Gastroesophageal sphincter (tissue), 4 donors: ENCODE measurements at regions not wholly inside any gene's neighbourhood (a gene's known extent, or its start where the extent isn't known, plus 50 kb on each side); places are given as distances from the start of the nearest gene placed in this dataset.

Experiments
- ATAC-seq: fragments of 150-250 bp; one replicate; pipeline ENCODE4 v1.9.1; 2016; ENCODE audit warnings: mild to moderate bottlenecking, moderate library complexity
- H3K27ac ChIP-seq, 4 donors: fragments of 200-600 bp; sonication (generic) in 3 of 4; 1 replicate in 3 of 4; 2 replicates in 1 of 4; pipeline ENCODE4 v1.5.1; 2016 to 2019
- H3K27me3 ChIP-seq: fragments of 200-600 bp; sonication (generic); one replicate; pipeline ENCODE4 v1.5.1; 2019
- H3K36me3 ChIP-seq, 2 donors: fragments of 200-600 bp; sonication (generic); one replicate each; pipeline ENCODE4 v1.5.1; 2019; ENCODE audit warnings: control low read depth in 1 of 2
- H3K4me1 ChIP-seq, 3 donors: fragments of 200-600 bp; sonication (generic); 1 replicate in 2 of 3; 2 replicates in 1 of 3; pipeline ENCODE4 v1.5.1; 2016 to 2019; ENCODE audit warnings: control low read depth in 2 of 3
- H3K4me3 ChIP-seq, 2 donors: fragments of 200-600 bp; sonication (generic); one replicate each; pipeline ENCODE4 v1.5.1; 2019; ENCODE audit warnings: mild to moderate bottlenecking in 1 of 2, moderate library complexity in 1 of 2
- H3K9me3 ChIP-seq, 3 donors: fragments of 200-600 bp; sonication (generic); one replicate each; pipeline ENCODE4 v1.5.1; 2017 to 2019; ENCODE audit warnings: control low read depth in 2 of 3
- CTCF ChIP-seq, 4 experiments: fragments of 200-600 bp in 2 of 4; fragments of 450-650 bp in 2 of 4; sonication (generic) in 1 of 4; IDR thresholded peaks; one replicate each; pipeline ENCODE4 v1.5.1; 2017 to 2019; ENCODE audit warnings: antibody characterized with exemption in 4 of 4, mild to moderate bottlenecking in 2 of 4, moderate library complexity in 2 of 4
- EP300 ChIP-seq: sonication (generic); formaldehyde crosslinking; IDR thresholded peaks from one replicate; pipeline ENCODE4 v1.6.1; 2017; ENCODE audit warnings: antibody characterized with exemption, mild to moderate bottlenecking
- POLR2A ChIP-seq, 2 donors: fragments of 450-650 bp; IDR thresholded peaks; one replicate each; pipeline ENCODE4 v1.6.1; 2017; ENCODE audit warnings: antibody characterized with exemption in 2 of 2, mild to moderate bottlenecking in 2 of 2, moderate library complexity in 1 of 2
- POLR2AphosphoS5 ChIP-seq: sonication (generic); formaldehyde crosslinking; IDR thresholded peaks from one replicate; pipeline ENCODE4 v1.6.1; 2017; ENCODE audit warnings: antibody characterized with exemption
- WGBS, 2 donors: methylation state at CpG; one replicate each; pipeline ENCODE4 v1.1.5; 2018; ENCODE audit warnings: low coverage in 1 of 2; 5-methylcytosine and 5-hydroxymethylcytosine counted together

- H3K27ac ChIP-seq, result no peak overlapping the region
- H3K4me3 ChIP-seq, result no peak overlapping the region
- no peaks in the 10 kb centered on the region for H3K27me3 ChIP-seq
- TF ChIP-seq POLR2A (IDR thresholded peaks at IDR 0.05), result no peak
- TF ChIP-seq EP300, result no peak
- TF ChIP-seq CTCF (IDR thresholded peaks at IDR 0.05), result no peak
- TF ChIP-seq POLR2AphosphoS5, result no peak
- H3K36me3 ChIP-seq, result no peaks in the 10 kb centered on the region
- WGBS, 2 donors, result 92 to 96% methylated on average over 3 to 6 of the region's 10 CpGs
- no peak for ATAC-seq
- H3K4me1 ChIP-seq, result peaks cover 0 to 5% (median 0%) of the 10 kb centered on the region in 3 donors
- no peaks in the 10 kb centered on the region for H3K9me3 ChIP-seq
These were observed 163.8 kb upstream of the HDAC4 start for GRCh38 chr2:239564587-239564986.

GRCh38 chr2:239563561-239563960 lies 162.7 kb upstream of the HDAC4 start:
- no peak for ATAC-seq
- WGBS, 2 donors, result 73% methylated on average over 3 of the region's 9 CpGs; no CpG with 5 or more reads in 1 of the 2 donors
- Histone ChIP-seq H3K4me1 (peaks cover 0 to 5% (median 0%) of the 10 kb centered on the region in 3 donors), H3K27me3 (no peaks in the 10 kb centered on the region), H3K9me3 (no peaks in the 10 kb centered on the region), H3K4me3 (no peak overlapping the region), H3K27ac (no peak overlapping the region), H3K36me3 (no peaks in the 10 kb centered on the region)
- TF ChIP-seq EP300 (no peak), CTCF (IDR thresholded peaks at IDR 0.05) (no peak), POLR2A (IDR thresholded peaks at IDR 0.05) (no peak)

- H3K27ac ChIP-seq, result no peak overlapping the region
- H3K4me1 ChIP-seq, result peaks cover 0 to 5% (median 0%) of the 10 kb centered on the region in 3 donors
- H3K27me3 ChIP-seq, result no peaks in the 10 kb centered on the region
- no peak for TF ChIP-seq POLR2AphosphoS5
- TF ChIP-seq EP300, result no peak
- no peak for TF ChIP-seq CTCF (IDR thresholded peaks at IDR 0.05)
- no peak for TF ChIP-seq POLR2A (IDR thresholded peaks at IDR 0.05)
- H3K9me3 ChIP-seq, result no peaks in the 10 kb centered on the region
- peak; percentile 80 for ATAC-seq
- WGBS, 2 donors, result 100% methylated on average over 2 of the region's 17 CpGs; no CpG with 5 or more reads in 1 of the 2 donors
- H3K4me3 ChIP-seq, result no peak overlapping the region
- H3K36me3 ChIP-seq, result no peaks in the 10 kb centered on the region
These were observed 160.7 kb upstream of the HDAC4 start for GRCh38 chr2:239561446-239562001.

GRCh38 chr2:239559417-239560261 lies 158.8 kb upstream of the HDAC4 start:
- H3K9me3 ChIP-seq, result no peaks in the 10 kb centered on the region
- no peaks in the 10 kb centered on the region for H3K36me3 ChIP-seq
- TF ChIP-seq POLR2AphosphoS5 (no peak), CTCF (IDR thresholded peaks at IDR 0.05) (no peak), POLR2A (IDR thresholded peaks at IDR 0.05) (no peak), EP300 (no peak)
- 87 to 96% methylated on average over 4 to 8 of the region's 28 CpGs for WGBS, 2 donors
- peaks cover 0 to 5% (median 0%) of the 10 kb centered on the region in 3 donors for H3K4me1 ChIP-seq
- no peak overlapping the region for H3K27ac ChIP-seq
- no peak overlapping the region for H3K4me3 ChIP-seq
- H3K27me3 ChIP-seq, result no peaks in the 10 kb centered on the region
- no peak for ATAC-seq

- Histone ChIP-seq H3K4me3 (no peak overlapping the region), H3K36me3 (no peaks in the 10 kb centered on the region), H3K27me3 (no peaks in the 10 kb centered on the region), H3K9me3 (no peaks in the 10 kb centered on the region), H3K27ac (no peak overlapping the region), H3K4me1 (peaks cover 0 to 5% (median 0%) of the 10 kb centered on the region in 3 donors)
- no peak for ATAC-seq
- WGBS, 2 donors, result 76 to 100% methylated on average over 1 to 8 of the region's 12 CpGs
- TF ChIP-seq POLR2A (IDR thresholded peaks at IDR 0.05), result no peak
- TF ChIP-seq EP300, result no peak
- TF ChIP-seq CTCF (IDR thresholded peaks at IDR 0.05), result no peak
- TF ChIP-seq POLR2AphosphoS5, result no peak
These were observed 157.8 kb upstream of the HDAC4 start for GRCh38 chr2:239558661-239559060.
